A549 (cell line): ENCODE measurements at regions not wholly inside any gene's neighbourhood (a gene's known extent, or its start where the extent isn't known, plus 50 kb on each side); places are given as distances from the start of the nearest gene placed in this dataset.

Source experiments
- ATAC-seq, 2 experiments: fragments of 200-7000 bp in 1 of 2; fragments of >200 bp in 1 of 2; cut with Nextera tagmentation in 1 of 2; cut with Tn5 transposase in 1 of 2; 3 replicates each; pipeline versions ENCODE4 v1.8.0 to v1.9.1; 2018 to 2020; ENCODE audit warnings: mild to moderate bottlenecking in 1 of 2, moderate library complexity in 1 of 2
- CTCF ChIA-PET: fragments of 300-600 bp; sonication (Branson Sonifier 250); formaldehyde crosslinking; extraction: SDS; loops from one replicate; lab custom pipeline; 2021; ENCODE audit warnings: antibody characterized with exemption, inconsistent platforms; lab: Yijun Ruan, JAX
- POLR2A ChIA-PET: fragments of 350-600 bp; formaldehyde crosslinking; extraction: SDS; loops from one replicate; lab custom pipeline; 2021; ENCODE audit warnings: antibody characterized with exemption, inconsistent platforms; lab: Yijun Ruan, JAX
- DNase-seq, 2 experiments: peaks; one replicate each; pipeline versions ENCODE4 v3.0.0 to v3.0.0-alpha.2; 2011 to 2016; ENCODE audit warnings: low read depth in 1 of 2, low spot score in 1 of 2
- FAIRE-seq: peaks from 2 replicates; lab custom pipeline; 2011; peaks lifted over from hg19 to GRCh38; lab: Jason Lieb, UNC
- H3K27ac ChIP-seq, 2 experiments: fragments of >200 bp; sonication (Bioruptor Twin); formaldehyde crosslinking; 3 replicates each; pipeline ENCODE4 v1.5.1; 2016 to 2017
- H3K4me1 ChIP-seq: fragments of >200 bp; sonication (Bioruptor Twin); formaldehyde crosslinking; 3 replicates; pipeline ENCODE4 v1.6.1; 2016
- H3K4me2 ChIP-seq: fragments of >200 bp; sonication (Bioruptor Twin); formaldehyde crosslinking; 3 replicates; pipeline ENCODE4 v1.6.1; 2016
- H3K4me3 ChIP-seq: fragments of >200 bp; sonication (Bioruptor Twin); formaldehyde crosslinking; 3 replicates; pipeline ENCODE4 v1.5.1; 2016
- H3K9me3 ChIP-seq: fragments of >200 bp; sonication (Bioruptor Twin); formaldehyde crosslinking; 3 replicates; pipeline ENCODE4 v1.6.1; 2016
- ATOH8 ChIP-seq: fragments of 250-450 bp; sonication (Bioruptor Pico); IDR thresholded peaks from 2 replicates; pipeline ENCODE4 v1.5.0; 2020; ENCODE audit warnings: low read depth, mild to moderate bottlenecking, moderate library complexity
- BCL3 ChIP-seq: fragments of >200 bp; sonication (Bioruptor Twin); formaldehyde crosslinking; IDR thresholded peaks from 3 replicates; pipeline ENCODE4 v1.6.1; 2016
- BHLHE40 ChIP-seq: IDR thresholded peaks from 2 replicates; pipeline ENCODE4 v1.6.1; 2012; ENCODE audit warnings: low read depth, low read length, inconsistent platforms
- CBX8 ChIP-seq: fragments of 200-600 bp; sonication (generic); IDR thresholded peaks from 2 replicates; pipeline ENCODE4 v1.6.1; 2016
- CEBPB ChIP-seq, 2 experiments: fragments of >200 bp in 1 of 2; sonication (Bioruptor Twin) in 1 of 2; formaldehyde crosslinking in 1 of 2; IDR thresholded peaks; 2 replicates each; pipeline ENCODE4 v1.6.1; 2012 to 2016
- CHD2 ChIP-seq: fragments of 150-350 bp; IDR thresholded peaks from 2 replicates; pipeline ENCODE4 v1.6.1; 2014; ENCODE audit warnings: low read length; ENCODE audit not compliant: partially characterized antibody
- CHD4 ChIP-seq: fragments of 200-600 bp; sonication (generic); IDR thresholded peaks from 2 replicates; pipeline ENCODE4 v1.6.1; 2016; ENCODE audit warnings: antibody characterized with exemption, mild to moderate bottlenecking, borderline replicate concordance
- E2F6 ChIP-seq: IDR thresholded peaks from 2 replicates; pipeline ENCODE4 v1.6.1; 2012; ENCODE audit warnings: low read depth, borderline replicate concordance
- EHF ChIP-seq: fragments of 250-450 bp; sonication (Bioruptor Pico); IDR thresholded peaks from 2 replicates; pipeline ENCODE4 v1.5.0; 2020; ENCODE audit warnings: mild to moderate bottlenecking
- EHMT2 ChIP-seq: fragments of 200-600 bp; sonication (generic); IDR thresholded peaks from 2 replicates; pipeline ENCODE4 v1.6.1; 2016; ENCODE audit warnings: antibody characterized with exemption, low read depth, mild to moderate bottlenecking, moderate library complexity
- ESRRA ChIP-seq: fragments of 150-350 bp; IDR thresholded peaks from 2 replicates; pipeline ENCODE4 v1.6.1; 2014; ENCODE audit warnings: mild to moderate bottlenecking, low read length, borderline replicate concordance
- FOSB ChIP-seq: fragments of 250-450 bp; sonication (Bioruptor Pico); IDR thresholded peaks from 2 replicates; pipeline ENCODE4 v1.5.0; 2020; ENCODE audit warnings: mild to moderate bottlenecking, moderate library complexity
- FOSL2 ChIP-seq, 2 experiments: fragments of 450-650 bp in 1 of 2; fragments of >200 bp in 1 of 2; sonication (Bioruptor Twin) in 1 of 2; formaldehyde crosslinking; IDR thresholded peaks; 2 replicates each; pipeline versions ENCODE4 v1.5.0 to v1.6.1; 2016 to 2020; ENCODE audit warnings: mild to moderate bottlenecking in 1 of 2, moderate library complexity in 1 of 2
- GATA3 ChIP-seq: IDR thresholded peaks from 2 replicates; pipeline ENCODE4 v1.6.1; 2012; ENCODE audit warnings: borderline replicate concordance
- HDAC2 ChIP-seq: fragments of 200-600 bp; sonication (generic); IDR thresholded peaks from 2 replicates; pipeline ENCODE4 v1.6.1; 2016
- HES2 ChIP-seq: fragments of >200 bp; sonication (Bioruptor Twin); formaldehyde crosslinking; IDR thresholded peaks from 2 replicates; pipeline ENCODE4 v1.6.1; 2016
- HOXB13 ChIP-seq: fragments of 250-450 bp; sonication (Bioruptor Pico); IDR thresholded peaks from 2 replicates; pipeline ENCODE4 v1.5.0; 2020; ENCODE audit warnings: low read depth, mild to moderate bottlenecking, moderate library complexity
- HOXB5 ChIP-seq: fragments of 250-450 bp; sonication (Bioruptor Pico); IDR thresholded peaks from 2 replicates; pipeline ENCODE4 v1.5.0; 2020; ENCODE audit warnings: mild to moderate bottlenecking, moderate library complexity
- KDM5A ChIP-seq: fragments of 200-600 bp; sonication (generic); IDR thresholded peaks from 2 replicates; pipeline ENCODE4 v1.6.1; 2016; ENCODE audit warnings: antibody characterized with exemption, mild to moderate bottlenecking
- MAFK ChIP-seq: fragments of 450-650 bp; IDR thresholded peaks from 2 replicates; pipeline ENCODE4 v1.6.1; 2014; ENCODE audit not compliant: partially characterized antibody
- MAX ChIP-seq: IDR thresholded peaks from 2 replicates; pipeline ENCODE4 v1.6.1; 2012
- MAZ ChIP-seq: fragments of 150-350 bp; IDR thresholded peaks from 2 replicates; pipeline ENCODE4 v1.6.1; 2014; ENCODE audit warnings: antibody characterized with exemption, low read depth, low read length, borderline replicate concordance
- NFE2L2 ChIP-seq: fragments of 150-350 bp; conservative IDR thresholded peaks from 2 replicates; pipeline ENCODE4 v1.6.1; 2014; ENCODE audit warnings: low read length
- NPAS2 ChIP-seq: fragments of 250-450 bp; sonication (Bioruptor Pico); IDR thresholded peaks from 2 replicates; pipeline ENCODE4 v1.8.0; 2022; ENCODE audit warnings: mild to moderate bottlenecking, moderate library complexity, borderline replicate concordance
- PHF8 ChIP-seq: fragments of 200-600 bp; sonication (generic); IDR thresholded peaks from 2 replicates; pipeline ENCODE4 v1.6.1; 2016; ENCODE audit warnings: low read depth, mild to moderate bottlenecking, antibody characterized with exemption, moderate library complexity, borderline replicate concordance
- POLR2A ChIP-seq: IDR thresholded peaks from 2 replicates; pipeline ENCODE4 v1.6.1; 2012; ENCODE audit warnings: mild to moderate bottlenecking, low read length
- RARB ChIP-seq: fragments of 250-450 bp; sonication (Bioruptor Pico); IDR thresholded peaks from 2 replicates; pipeline ENCODE4 v1.8.0; 2021; ENCODE audit warnings: mild to moderate bottlenecking, moderate library complexity
- RNF2 ChIP-seq: fragments of 200-600 bp; sonication (generic); IDR thresholded peaks from 2 replicates; pipeline ENCODE4 v1.6.1; 2016; ENCODE audit warnings: low read depth, mild to moderate bottlenecking, antibody characterized with exemption, moderate library complexity, borderline replicate concordance
- SREBF2 ChIP-seq: fragments of 450-650 bp; IDR thresholded peaks from 2 replicates; pipeline ENCODE4 v1.6.1; 2014; ENCODE audit warnings: mild to moderate bottlenecking, moderate library complexity
- TFCP2L1 ChIP-seq: fragments of 250-450 bp; sonication (Bioruptor Pico); IDR thresholded peaks from 2 replicates; pipeline ENCODE4 v1.5.0; 2021; ENCODE audit warnings: mild to moderate bottlenecking
- TP53 ChIP-seq: fragments of 250-450 bp; sonication (Bioruptor Pico); IDR thresholded peaks from 2 replicates; pipeline ENCODE4 v1.5.0; 2021; ENCODE audit warnings: mild to moderate bottlenecking, moderate library complexity
- ZC3H11A ChIP-seq: fragments of 450-650 bp; IDR thresholded peaks from 2 replicates; pipeline ENCODE4 v1.6.1; 2014; ENCODE audit warnings: antibody characterized with exemption, mild to moderate bottlenecking
- ZFP36 ChIP-seq: fragments of 450-650 bp; IDR thresholded peaks from 2 replicates; pipeline ENCODE4 v1.6.1; 2014; ENCODE audit warnings: borderline replicate concordance; ENCODE audit not compliant: partially characterized antibody
- WGBS: methylation state at CpG from one replicate; pipeline ENCODE4 v1.1.6; 2017; ENCODE audit errors: missing lambda C conversion rate; 5-methylcytosine and 5-hydroxymethylcytosine counted together

- ChIA-PET CTCF (no interaction called here), POLR2A (no interaction called here)
These were observed 434.0 kb downstream of the PLCL1 start for GRCh38 chr2:198238429-198238828.

GRCh38 chr2:198236338-198236737, 431.9 kb downstream of the PLCL1 start:
- ChIA-PET CTCF (no interaction called here), POLR2A (no interaction called here)
- Histone ChIP-seq H3K9me3 (no peaks in the 10 kb centered on the region), H3K4me3 (no peak overlapping the region), H3K4me2 (no peak overlapping the region), H3K4me1 (no peaks in the 10 kb centered on the region), H3K27ac (no peak overlapping the region)
- FAIRE-seq (no peak), ATAC-seq (no peak), DNase-seq (no peak)
- TF ChIP-seq EHMT2: no peak
- TF ChIP-seq NPAS2 (CRISPR knock-in tag): no peak
- TF ChIP-seq CBX8: no peak
- no peak for TF ChIP-seq HES2
- TF ChIP-seq ATOH8 (CRISPR knock-in tag): no peak
- no peak for TF ChIP-seq CHD2
- TF ChIP-seq NFE2L2: no peak
- TF ChIP-seq PHF8: no peak
- TF ChIP-seq FOSB (CRISPR knock-in tag): no peak
- no peak for TF ChIP-seq SREBF2
- TF ChIP-seq ESRRA: no peak
- TF ChIP-seq HOXB5 (CRISPR knock-in tag): no peak
- no peak for TF ChIP-seq HDAC2
- TF ChIP-seq FOSL2 (IDR thresholded peaks at IDR 0.05): no peak
- TF ChIP-seq FOSL2 (CRISPR knock-in tag; IDR thresholded peaks at IDR 0.05): no peak
- TF ChIP-seq CEBPB (IDR thresholded peaks at IDR 0.05): no peak
- TF ChIP-seq GATA3: no peak

More at GRCh38 chr2:198238429-198238828, 434.0 kb downstream of the PLCL1 start:
- Histone ChIP-seq H3K4me1 (no peaks in the 10 kb centered on the region), H3K4me2 (no peak overlapping the region), H3K9me3 (no peaks in the 10 kb centered on the region), H3K4me3 (no peak overlapping the region), H3K27ac (no peak overlapping the region)
- DNase-seq (no peak), ATAC-seq (no peak), FAIRE-seq (no peak)
- TF ChIP-seq HOXB5 (CRISPR knock-in tag): no peak
- TF ChIP-seq MAZ: no peak
- no peak for TF ChIP-seq CBX8
- TF ChIP-seq EHF (CRISPR knock-in tag): no peak
- peak; percentile 11 for TF ChIP-seq MAFK
- TF ChIP-seq POLR2A: no peak
- TF ChIP-seq ZFP36: no peak

GRCh38 chr2:198232281-198232680, 427.9 kb downstream of the PLCL1 start:
- CTCF ChIA-PET: no interaction called here
- Histone ChIP-seq H3K9me3 (no peaks in the 10 kb centered on the region), H3K4me2 (no peak overlapping the region), H3K27ac (no peak overlapping the region), H3K4me3 (no peak overlapping the region), H3K4me1 (no peaks in the 10 kb centered on the region)
- DNase-seq (no peak), ATAC-seq (no peak), FAIRE-seq (no peak)
- POLR2A ChIA-PET: no interaction called here
- 25% methylated on average over 4 of the region's 4 CpGs for WGBS
- TF ChIP-seq BCL3: no peak
- no peak for TF ChIP-seq KDM5A
- no peak for TF ChIP-seq TP53 (CRISPR knock-in tag)
- no peak for TF ChIP-seq ZC3H11A
- TF ChIP-seq E2F6: no peak
- TF ChIP-seq NFE2L2: no peak
- TF ChIP-seq RNF2: no peak
- no peak for TF ChIP-seq TFCP2L1 (CRISPR knock-in tag)
- no peak for TF ChIP-seq GATA3
- no peak for TF ChIP-seq MAX
- no peak for TF ChIP-seq EHF (CRISPR knock-in tag)
- TF ChIP-seq BHLHE40: no peak
- no peak for TF ChIP-seq CHD4
- no peak for TF ChIP-seq RARB (CRISPR knock-in tag)
- TF ChIP-seq HOXB13 (CRISPR knock-in tag): no peak
- TF ChIP-seq MAFK: no peak
